NB4 (cell line): ENCODE measurements at regions not wholly inside any gene's neighbourhood (a gene's known extent, or its start where the extent isn't known, plus 50 kb on each side); places are given as distances from the start of the nearest gene placed in this dataset.

ENCODE experiments used
- CTCF ChIP-seq: IDR thresholded peaks from one replicate; pipeline ENCODE4 v1.5.1; 2012; ENCODE audit warnings: low read depth, low read length
- POLR2A ChIP-seq: IDR thresholded peaks from 2 replicates; pipeline ENCODE4 v1.6.1; 2011; ENCODE audit warnings: mild to moderate bottlenecking; ENCODE audit not compliant: insufficient read length; ENCODE audit errors: extremely low read depth

DNA sequence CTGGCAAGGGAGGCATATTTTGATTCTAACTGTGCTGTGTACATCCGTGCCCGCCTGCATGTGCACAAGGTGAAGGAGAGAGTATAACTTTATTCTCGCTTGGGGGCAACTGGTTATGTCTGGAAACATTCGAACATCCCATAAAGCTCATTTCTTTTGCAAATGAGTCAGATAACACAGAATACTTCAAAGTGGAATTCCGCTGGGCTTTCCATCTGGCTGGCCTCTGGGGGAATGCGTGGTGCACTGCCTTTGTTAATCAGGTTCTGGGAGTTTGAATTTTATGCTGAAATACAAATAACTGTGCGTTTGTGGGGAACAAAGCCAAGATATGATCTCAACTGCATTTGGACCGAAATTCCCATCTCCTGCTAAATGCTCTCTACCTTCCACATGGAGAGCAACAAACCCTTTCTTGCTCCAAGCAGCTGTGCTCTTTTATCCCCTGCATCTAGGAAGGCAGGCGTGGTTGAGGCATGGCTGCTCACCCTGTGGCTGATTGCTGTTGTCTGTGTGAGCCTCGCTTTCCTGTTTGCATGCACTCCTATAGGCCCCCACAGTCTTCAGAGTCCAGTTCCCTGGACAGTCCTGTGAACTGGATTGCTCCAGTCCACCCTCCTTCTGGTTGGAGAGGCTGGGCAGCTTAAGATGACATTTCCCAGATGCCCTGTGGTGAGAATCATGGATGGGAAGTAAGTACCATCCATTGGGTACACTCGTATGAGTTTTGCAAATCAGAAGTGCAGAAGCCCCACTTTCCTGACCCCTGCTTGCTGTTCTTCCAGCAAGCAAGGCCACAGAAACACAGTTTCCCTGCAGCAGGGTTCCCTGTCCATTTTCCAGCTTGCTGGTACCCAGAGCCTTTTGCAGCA is 82.9 kb upstream of the ALDH1B1 start:
- TF ChIP-seq POLR2A: no peak
- TF ChIP-seq CTCF: no peak
